ENCODE measurements at regions not wholly inside any gene's neighbourhood (a gene's known extent, or its start where the extent isn't known, plus 50 kb on each side); places are given as distances from the start of the nearest gene placed in this dataset.
"Not testable (repeated sequence)": the region's sequence is repeated elsewhere in the genome, so short reads cannot be mapped to it uniquely, and the experiment has no call there.

GRCh38 chr16:34069731-34070130 is 610.3 kb downstream of the TP53TG3F start:
- TF ChIP-seq, protein P1, sequence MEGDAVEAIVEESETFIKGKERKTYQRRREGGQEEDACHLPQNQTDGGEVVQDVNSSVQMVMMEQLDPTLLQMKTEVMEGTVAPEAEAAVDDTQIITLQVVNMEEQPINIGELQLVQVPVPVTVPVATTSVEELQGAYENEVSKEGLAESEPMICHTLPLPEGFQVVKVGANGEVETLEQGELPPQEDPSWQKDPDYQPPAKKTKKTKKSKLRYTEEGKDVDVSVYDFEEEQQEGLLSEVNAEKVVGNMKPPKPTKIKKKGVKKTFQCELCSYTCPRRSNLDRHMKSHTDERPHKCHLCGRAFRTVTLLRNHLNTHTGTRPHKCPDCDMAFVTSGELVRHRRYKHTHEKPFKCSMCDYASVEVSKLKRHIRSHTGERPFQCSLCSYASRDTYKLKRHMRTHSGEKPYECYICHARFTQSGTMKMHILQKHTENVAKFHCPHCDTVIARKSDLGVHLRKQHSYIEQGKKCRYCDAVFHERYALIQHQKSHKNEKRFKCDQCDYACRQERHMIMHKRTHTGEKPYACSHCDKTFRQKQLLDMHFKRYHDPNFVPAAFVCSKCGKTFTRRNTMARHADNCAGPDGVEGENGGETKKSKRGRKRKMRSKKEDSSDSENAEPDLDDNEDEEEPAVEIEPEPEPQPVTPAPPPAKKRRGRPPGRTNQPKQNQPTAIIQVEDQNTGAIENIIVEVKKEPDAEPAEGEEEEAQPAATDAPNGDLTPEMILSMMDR (conservative IDR thresholded peaks at IDR 0.05), result not testable (repeated sequence)
- TF ChIP-seq ZFX (IDR thresholded peaks at IDR 0.05), result not testable (repeated sequence)

Data from C4-2B (cell line).